ENCODE measurements at regions not wholly inside any gene's neighbourhood (a gene's known extent, or its start where the extent isn't known, plus 50 kb on each side); places are given as distances from the start of the nearest gene placed in this dataset.

GRCh38 chr14:46384611-46385010, 267.0 kb downstream of the RPL10L start:
- Histone ChIP-seq H3K9me3 (replicated peaks; ENCODE audit: control insufficient read depth, insufficient read depth, low read length) (no peaks in the 10 kb centered on the region), H2AFZ (ENCODE audit: low read depth, low read length) (no peak overlapping the region), H3K9me1 (replicated peaks; ENCODE audit: control insufficient read depth, extremely low read depth, insufficient read depth, low read length) (no peaks in the 10 kb centered on the region), H3K36me3 (ENCODE audit: control insufficient read depth in 2 of 2, extremely low read depth in 1 of 2, insufficient read depth in 2 of 2, low read length in 2 of 2) (no peaks in the 10 kb centered on the region), H3K79me2 (ENCODE audit: control insufficient read depth, insufficient read depth, low read length) (no peaks in the 10 kb centered on the region), H4K20me1 (replicated peaks; ENCODE audit: control insufficient read depth, extremely low read depth, insufficient read depth, low read length) (no peaks in the 10 kb centered on the region), H3K4me1 (ENCODE audit: control insufficient read depth, extremely low read depth, insufficient read depth, low read length) (no peaks in the 10 kb centered on the region), H3K27me3 (ENCODE audit: control insufficient read depth in 2 of 2, insufficient read depth in 2 of 2, low read length in 2 of 2) (no peaks in the 10 kb centered on the region), H3K4me3 (replicated peaks in 1 of 3; ENCODE audit: insufficient read depth in 1 of 3, low read depth in 1 of 3, low read length in 3 of 3) (no peak overlapping the region), H3K4me2 (ENCODE audit: insufficient read depth, low read length) (no peak overlapping the region), H3K27ac (ENCODE audit: insufficient read depth, low read depth, low read length) (no peak overlapping the region), H3K9ac (replicated peaks; ENCODE audit: extremely low read depth, insufficient read depth, low read length) (no peak overlapping the region)
- FAIRE-seq (no peak), DNase-seq (ENCODE audit: low read depth, low spot score) (no peak)
- ChIA-PET POLR2A (no interaction called here), CTCF (no interaction called here)
- BruUV-seq (replicated peaks) = no TSS peak
- dilution Hi-C loops (cut with MboI; ENCODE audit: extremely low pct_ligation_motif_present, low sequenced_read_pairs) (no loop called here), intact Hi-C loops (cut with micrococcal nuclease) (no loop called here)
- TF ChIP-seq, protein P1, sequence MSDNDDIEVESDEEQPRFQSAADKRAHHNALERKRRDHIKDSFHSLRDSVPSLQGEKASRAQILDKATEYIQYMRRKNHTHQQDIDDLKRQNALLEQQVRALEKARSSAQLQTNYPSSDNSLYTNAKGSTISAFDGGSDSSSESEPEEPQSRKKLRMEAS (IDR thresholded peaks at IDR 0.05; ENCODE audit: insufficient read depth, insufficient read length) = no peak
- TF ChIP-seq FOS (IDR thresholded peaks at IDR 0.05; ENCODE audit: borderline replicate concordance, insufficient read depth, low read length) (no peak), POLR2A (IDR thresholded peaks at IDR 0.05; ENCODE audit: low read depth, low read length) (no peak), EZH2 (IDR thresholded peaks at IDR 0.05; ENCODE audit: borderline replicate concordance, low read depth, low read length, severe bottlenecking) (no peak), JUN (IDR thresholded peaks at IDR 0.05; ENCODE audit: borderline replicate concordance, insufficient read depth, insufficient read length, low read depth) (no peak), GATA2 (IDR thresholded peaks at IDR 0.05; ENCODE audit: insufficient read depth, insufficient read length, low read depth, low read length) (no peak), MYC (IDR thresholded peaks at IDR 0.05; ENCODE audit: low read depth, low read length) (no peak), POLR2AphosphoS5 (IDR thresholded peaks at IDR 0.05; ENCODE audit: insufficient read depth, low read depth, low read length) (no peak)
- TF ChIP-seq, protein P2, sequence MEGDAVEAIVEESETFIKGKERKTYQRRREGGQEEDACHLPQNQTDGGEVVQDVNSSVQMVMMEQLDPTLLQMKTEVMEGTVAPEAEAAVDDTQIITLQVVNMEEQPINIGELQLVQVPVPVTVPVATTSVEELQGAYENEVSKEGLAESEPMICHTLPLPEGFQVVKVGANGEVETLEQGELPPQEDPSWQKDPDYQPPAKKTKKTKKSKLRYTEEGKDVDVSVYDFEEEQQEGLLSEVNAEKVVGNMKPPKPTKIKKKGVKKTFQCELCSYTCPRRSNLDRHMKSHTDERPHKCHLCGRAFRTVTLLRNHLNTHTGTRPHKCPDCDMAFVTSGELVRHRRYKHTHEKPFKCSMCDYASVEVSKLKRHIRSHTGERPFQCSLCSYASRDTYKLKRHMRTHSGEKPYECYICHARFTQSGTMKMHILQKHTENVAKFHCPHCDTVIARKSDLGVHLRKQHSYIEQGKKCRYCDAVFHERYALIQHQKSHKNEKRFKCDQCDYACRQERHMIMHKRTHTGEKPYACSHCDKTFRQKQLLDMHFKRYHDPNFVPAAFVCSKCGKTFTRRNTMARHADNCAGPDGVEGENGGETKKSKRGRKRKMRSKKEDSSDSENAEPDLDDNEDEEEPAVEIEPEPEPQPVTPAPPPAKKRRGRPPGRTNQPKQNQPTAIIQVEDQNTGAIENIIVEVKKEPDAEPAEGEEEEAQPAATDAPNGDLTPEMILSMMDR (IDR thresholded peaks at IDR 0.05; ENCODE audit: extremely low read depth in 1 of 2, insufficient read depth in 1 of 2, low read depth in 1 of 2, low read length in 2 of 2) = no peak
